ENCODE measurements at regions not wholly inside any gene's neighbourhood (a gene's known extent, or its start where the extent isn't known, plus 50 kb on each side); places are given as distances from the start of the nearest gene placed in this dataset.

- no peak for TF ChIP-seq CTCF (conservative IDR thresholded peaks at IDR 0.05; ENCODE audit: low read depth, low read length)
- no peak for TF ChIP-seq EZH2 (IDR thresholded peaks at IDR 0.05; ENCODE audit: borderline replicate concordance, low read depth, low read length, poor library complexity, severe bottlenecking)
Observed at GRCh38 chr1:82932207-82932606, 1066.7 kb downstream of the TTLL7 start.

Measured in A673 (cell line).